HepG2 (cell line): ENCODE measurements at regions not wholly inside any gene's neighbourhood (a gene's known extent, or its start where the extent isn't known, plus 50 kb on each side); places are given as distances from the start of the nearest gene placed in this dataset.

Source experiments
- DPF2 ChIP-seq: sonication (generic); formaldehyde crosslinking; IDR thresholded peaks from 2 replicates; pipeline ENCODE4 v1.4.0; 2020; ENCODE audit warnings: mild to moderate bottlenecking, low read depth, missing genetic modification reagents, borderline replicate concordance
- DRAP1 ChIP-seq: IDR thresholded peaks from 2 replicates; pipeline ENCODE4 v1.6.1; 2016; ENCODE audit warnings: missing genetic modification reagents, missing compliant biosample characterization
- FUBP1 ChIP-seq: sonication (generic); formaldehyde crosslinking; IDR thresholded peaks from 2 replicates; pipeline ENCODE4 v1.5.1; 2020; ENCODE audit warnings: missing genetic modification reagents, mild to moderate bottlenecking, borderline replicate concordance
- IKZF5 ChIP-seq: IDR thresholded peaks from 2 replicates; pipeline ENCODE4 v1.6.1; 2018; ENCODE audit warnings: missing genetic modification reagents, mild to moderate bottlenecking, missing compliant biosample characterization
- RERE ChIP-seq: IDR thresholded peaks from 2 replicates; pipeline ENCODE4 v1.6.1; 2016; ENCODE audit warnings: low read depth, missing genetic modification reagents, missing compliant biosample characterization
- SMAD1 ChIP-seq: sonication (generic); formaldehyde crosslinking; IDR thresholded peaks from 2 replicates; pipeline ENCODE4 v1.4.0; 2020; ENCODE audit warnings: missing genetic modification reagents, low read depth, mild to moderate bottlenecking, borderline replicate concordance
- ZBTB40 ChIP-seq, 2 experiments: fragments of 450-650 bp in 1 of 2; sonication (generic) in 1 of 2; formaldehyde crosslinking in 1 of 2; IDR thresholded peaks; 2 replicates each; pipeline versions ENCODE4 v1.6.1 to v1.8.0; 2016 to 2022; ENCODE audit warnings: antibody characterized with exemption in 1 of 2, mild to moderate bottlenecking in 1 of 2, missing genetic modification reagents in 1 of 2
- ZBTB42 ChIP-seq: sonication (generic); formaldehyde crosslinking; IDR thresholded peaks from 2 replicates; pipeline ENCODE4 v1.5.0; 2020; ENCODE audit warnings: mild to moderate bottlenecking, missing genetic modification reagents
- ZMYM4 ChIP-seq: sonication (generic); formaldehyde crosslinking; IDR thresholded peaks from 2 replicates; pipeline ENCODE4 v1.8.1; 2023; ENCODE audit warnings: mild to moderate bottlenecking, missing genetic modification reagents
- ZNF777 ChIP-seq: sonication (generic); formaldehyde crosslinking; IDR thresholded peaks from 2 replicates; pipeline ENCODE4 v1.4.0; 2020; ENCODE audit warnings: missing genetic modification reagents
- ZSCAN20 ChIP-seq: sonication (generic); formaldehyde crosslinking; IDR thresholded peaks from 2 replicates; pipeline ENCODE4 v1.4.0; 2020; ENCODE audit warnings: missing genetic modification reagents, mild to moderate bottlenecking, borderline replicate concordance

GRCh38 chr10:88069338-88069737, 205.9 kb downstream of the PTEN start (continued):
- no peak for TF ChIP-seq RERE
- TF ChIP-seq FUBP1 (CRISPR knock-in tag), result no peak
- no peak for TF ChIP-seq SMAD1 (CRISPR knock-in tag)
- no peak for TF ChIP-seq ZBTB40 (IDR thresholded peaks at IDR 0.05)
- no peak for TF ChIP-seq ZBTB40 (CRISPR knock-in tag; IDR thresholded peaks at IDR 0.05)
- no peak for TF ChIP-seq DPF2 (CRISPR knock-in tag)
- no peak for TF ChIP-seq ZMYM4 (CRISPR knock-in tag)
- no peak for TF ChIP-seq IKZF5 (CRISPR knock-in tag)
- no peak for TF ChIP-seq DRAP1 (CRISPR knock-in tag)
- TF ChIP-seq ZSCAN20 (CRISPR knock-in tag), result no peak
- TF ChIP-seq ZBTB42 (CRISPR knock-in tag), result no peak
- no peak for TF ChIP-seq ZNF777 (CRISPR knock-in tag)
